NCI-H774 (cell line): ENCODE measurements at regions not wholly inside any gene's neighbourhood (a gene's known extent, or its start where the extent isn't known, plus 50 kb on each side); places are given as distances from the start of the nearest gene placed in this dataset.

Source experiments
- DNase-seq: peaks from one replicate; lab custom pipeline; 2025; lab: John Stamatoyannopoulos, UW

GRCh38 chr20:7346562-7346961, 579.1 kb downstream of the BMP2 start:
- DNase-seq = no peak

- no peak for DNase-seq
Measured at GRCh38 chr20:7347409-7347808, 579.9 kb downstream of the BMP2 start.

GRCh38 chr20:7348253-7348652, 580.8 kb downstream of the BMP2 start:
- DNase-seq = no peak

GRCh38 chr20:7352165-7352564, 584.7 kb downstream of the BMP2 start:
- no peak for DNase-seq

GRCh38 chr20:7355051-7355450, 585.2 kb downstream of the HAO1 start:
- DNase-seq = no peak

GRCh38 chr20:7358670-7359069, 581.6 kb downstream of the HAO1 start:
- no peak for DNase-seq

GRCh38 chr20:7359739-7360138, 580.5 kb downstream of the HAO1 start:
- no peak for DNase-seq

GRCh38 chr20:7361321-7361720, 578.9 kb downstream of the HAO1 start:
- DNase-seq = no peak

- DNase-seq = no peak
Measured at GRCh38 chr20:7361931-7362330, 578.3 kb downstream of the HAO1 start.

- DNase-seq = no peak
Measured at GRCh38 chr20:7362601-7363000, 577.7 kb downstream of the HAO1 start.

- no peak for DNase-seq
Measured at GRCh38 chr20:7366189-7366588, 574.1 kb downstream of the HAO1 start.

GRCh38 chr20:7371518-7372163, 568.6 kb downstream of the HAO1 start:
- no peak for DNase-seq

- no peak for DNase-seq
Measured at GRCh38 chr20:7375905-7376304, 564.4 kb downstream of the HAO1 start.

GRCh38 chr20:7378864-7379605, 561.2 kb downstream of the HAO1 start:
- DNase-seq = no peak

GRCh38 chr20:7379621-7380220, 560.5 kb downstream of the HAO1 start:
- no peak for DNase-seq

GRCh38 chr20:7383216-7383615, 557.0 kb downstream of the HAO1 start:
- no peak for DNase-seq

GRCh38 chr20:7387638-7388193, 552.5 kb downstream of the HAO1 start:
- DNase-seq = peak; percentile 12

- DNase-seq = no peak
Measured at GRCh38 chr20:7389216-7389615, 551.0 kb downstream of the HAO1 start.

GRCh38 chr20:7392542-7393206, 547.6 kb downstream of the HAO1 start:
- no peak for DNase-seq

- DNase-seq = no peak
Measured at GRCh38 chr20:7399114-7399513, 541.1 kb downstream of the HAO1 start.

GRCh38 chr20:7399575-7399974, 540.7 kb downstream of the HAO1 start:
- DNase-seq = no peak

- DNase-seq = no peak
Measured at GRCh38 chr20:7406671-7407070, 533.6 kb downstream of the HAO1 start.

GRCh38 chr20:7410150-7410549, 530.1 kb downstream of the HAO1 start:
- no peak for DNase-seq
